GM23338 (cell line): ENCODE measurements at regions not wholly inside any gene's neighbourhood (a gene's known extent, or its start where the extent isn't known, plus 50 kb on each side); places are given as distances from the start of the nearest gene placed in this dataset.

Source experiments
- ATAC-seq: fragments of 200-7000 bp; cut with Tn5 transposase; 3 replicates; pipeline ENCODE4 v1.9.1; 2020
- DNase-seq: peaks from one replicate; pipeline ENCODE4 v3.0.0-alpha.2; 2015; ENCODE audit warnings: low spot score
- H2AFZ ChIP-seq: fragments of 200-600 bp; sonication (generic); 2 replicates; pipeline ENCODE4 v1.8.0; 2016; ENCODE audit warnings: antibody characterized with exemption, mild to moderate bottlenecking, moderate library complexity
- H3F3A ChIP-seq: fragments of 200-600 bp; sonication (generic); replicated peaks from 2 replicates; pipeline ENCODE4 v1.8.0; 2017; ENCODE audit warnings: antibody characterized with exemption, mixed run types, low read depth
- H3K27ac ChIP-seq: fragments of 200-600 bp; sonication (generic); 2 replicates; pipeline ENCODE4 v1.6.1; 2016; ENCODE audit warnings: low read depth
- H3K27me3 ChIP-seq: fragments of 200-600 bp; sonication (generic); 2 replicates; pipeline ENCODE4 v1.8.0; 2016; ENCODE audit warnings: mild to moderate bottlenecking, mixed run types, moderate library complexity; ENCODE audit not compliant: insufficient read depth
- H3K36me3 ChIP-seq: fragments of 200-600 bp; sonication (generic); 2 replicates; pipeline ENCODE4 v1.8.0; 2016; ENCODE audit warnings: mild to moderate bottlenecking; ENCODE audit not compliant: insufficient read depth
- H3K4me1 ChIP-seq: fragments of 200-600 bp; sonication (generic); 2 replicates; pipeline ENCODE4 v1.8.0; 2016; ENCODE audit warnings: mild to moderate bottlenecking, moderate library complexity; ENCODE audit not compliant: insufficient read depth
- H3K4me2 ChIP-seq: fragments of 200-600 bp; sonication (generic); 2 replicates; pipeline ENCODE4 v1.7.1; 2017; ENCODE audit warnings: mixed run types
- H3K4me3 ChIP-seq: fragments of 200-600 bp; sonication (generic); 2 replicates; pipeline ENCODE4 v1.6.1; 2016; ENCODE audit warnings: mixed run types
- H3K79me2 ChIP-seq: fragments of 200-600 bp; sonication (generic); replicated peaks from 2 replicates; pipeline ENCODE4 v1.8.0; 2017; ENCODE audit warnings: mild to moderate bottlenecking; ENCODE audit not compliant: insufficient read depth
- H3K9me2 ChIP-seq: fragments of 200-600 bp; sonication (generic); 2 replicates; pipeline ENCODE4 v1.8.0; 2017; ENCODE audit not compliant: insufficient read depth
- H4K20me1 ChIP-seq: fragments of 200-600 bp; sonication (generic); replicated peaks from 2 replicates; pipeline ENCODE4 v1.8.0; 2017; ENCODE audit warnings: mild to moderate bottlenecking; ENCODE audit not compliant: insufficient read depth
- H3K27ac Mint-ChIP-seq: 2 replicates; pipeline ENCODE4 v1.8.0; 2020; ENCODE audit warnings: inconsistent platforms, mild to moderate bottlenecking, moderate library complexity, mixed read lengths
- H3K27me3 Mint-ChIP-seq: 3 replicates; pipeline ENCODE4 v1.8.0; 2022; ENCODE audit warnings: low read depth, mild to moderate bottlenecking, moderate library complexity, mixed read lengths, inconsistent platforms; ENCODE audit not compliant: insufficient read depth, poor library complexity
- H3K36me3 Mint-ChIP-seq: 3 replicates; pipeline ENCODE4 v1.8.0; 2021; ENCODE audit warnings: low read depth, mild to moderate bottlenecking, inconsistent platforms, moderate library complexity, mixed read lengths
- H3K4me1 Mint-ChIP-seq: 3 replicates; pipeline ENCODE4 v1.8.0; 2020; ENCODE audit warnings: mild to moderate bottlenecking, inconsistent platforms, mixed read lengths
- H3K4me3 Mint-ChIP-seq: 3 replicates; pipeline ENCODE4 v1.8.0; 2021; ENCODE audit warnings: moderate library complexity, mild to moderate bottlenecking, inconsistent platforms, mixed read lengths
- H3K9me3 Mint-ChIP-seq: 3 replicates; pipeline ENCODE4 v1.8.0; 2020; ENCODE audit warnings: moderate library complexity, mild to moderate bottlenecking, inconsistent platforms, mixed read lengths
- CREB1 ChIP-seq: fragments of 250-450 bp; sonication (Bioruptor Pico); IDR thresholded peaks from 2 replicates; pipeline ENCODE4 v1.5.0; 2020; ENCODE audit warnings: low read depth, mild to moderate bottlenecking, moderate library complexity
- ETS1 ChIP-seq: IDR thresholded peaks from 2 replicates; pipeline ENCODE4 v1.6.1; 2016; ENCODE audit warnings: antibody characterized with exemption
- EZH2 ChIP-seq: fragments of 200-600 bp; sonication (generic); IDR thresholded peaks from one replicate; pipeline ENCODE4 v1.8.0; 2017; ENCODE audit warnings: antibody characterized with exemption, mild to moderate bottlenecking, low read depth; ENCODE audit not compliant: unreplicated experiment
- EZH2phosphoT487 ChIP-seq: fragments of 200-600 bp; sonication (generic); IDR thresholded peaks from one replicate; pipeline ENCODE4 v1.8.1; 2018; ENCODE audit warnings: antibody characterized with exemption; ENCODE audit not compliant: unreplicated experiment
- JUNB ChIP-seq: IDR thresholded peaks from one replicate; pipeline ENCODE4 v1.6.1; 2016; ENCODE audit warnings: antibody characterized with exemption; ENCODE audit not compliant: unreplicated experiment
- NANOG ChIP-seq: IDR thresholded peaks from 2 replicates; pipeline ENCODE4 v1.6.1; 2016; ENCODE audit warnings: antibody characterized with exemption, borderline replicate concordance
- POLR2AphosphoS5 ChIP-seq: IDR thresholded peaks from 2 replicates; pipeline ENCODE4 v1.6.1; 2016; ENCODE audit warnings: antibody characterized with exemption, low read depth
- REST ChIP-seq: IDR thresholded peaks from one replicate; pipeline ENCODE4 v1.6.1; 2018; ENCODE audit warnings: antibody characterized with exemption; ENCODE audit not compliant: unreplicated experiment
- STAT1 ChIP-seq: IDR thresholded peaks from one replicate; pipeline ENCODE4 v1.6.1; 2016; ENCODE audit warnings: antibody characterized with exemption; ENCODE audit not compliant: unreplicated experiment
- ZNF114 ChIP-seq: fragments of 250-450 bp; sonication (Bioruptor Pico); IDR thresholded peaks from 2 replicates; pipeline ENCODE4 v1.5.0; 2020; ENCODE audit warnings: mild to moderate bottlenecking, moderate library complexity
- ZNF331 ChIP-seq: fragments of 250-450 bp; sonication (Bioruptor Pico); IDR thresholded peaks from 2 replicates; pipeline ENCODE4 v1.5.0; 2020; ENCODE audit warnings: low read depth, mild to moderate bottlenecking, moderate library complexity
- TF ChIP-seq, protein P1 (sequence below), 2 experiments: fragments of 200-600 bp in 1 of 2; sonication (generic) in 1 of 2; conservative IDR thresholded peaks; 2 replicates each; pipeline versions ENCODE4 v1.5.1 to v1.6.1; 2016 to 2017; ENCODE audit warnings: antibody characterized with exemption in 2 of 2, low read depth in 2 of 2, mild to moderate bottlenecking in 2 of 2, moderate library complexity in 1 of 2
- TF ChIP-seq, protein P2 (sequence below): fragments of 250-450 bp; sonication (Bioruptor Pico); IDR thresholded peaks from 2 replicates; pipeline ENCODE4 v1.5.0; 2020; ENCODE audit warnings: mild to moderate bottlenecking, moderate library complexity

DNA sequence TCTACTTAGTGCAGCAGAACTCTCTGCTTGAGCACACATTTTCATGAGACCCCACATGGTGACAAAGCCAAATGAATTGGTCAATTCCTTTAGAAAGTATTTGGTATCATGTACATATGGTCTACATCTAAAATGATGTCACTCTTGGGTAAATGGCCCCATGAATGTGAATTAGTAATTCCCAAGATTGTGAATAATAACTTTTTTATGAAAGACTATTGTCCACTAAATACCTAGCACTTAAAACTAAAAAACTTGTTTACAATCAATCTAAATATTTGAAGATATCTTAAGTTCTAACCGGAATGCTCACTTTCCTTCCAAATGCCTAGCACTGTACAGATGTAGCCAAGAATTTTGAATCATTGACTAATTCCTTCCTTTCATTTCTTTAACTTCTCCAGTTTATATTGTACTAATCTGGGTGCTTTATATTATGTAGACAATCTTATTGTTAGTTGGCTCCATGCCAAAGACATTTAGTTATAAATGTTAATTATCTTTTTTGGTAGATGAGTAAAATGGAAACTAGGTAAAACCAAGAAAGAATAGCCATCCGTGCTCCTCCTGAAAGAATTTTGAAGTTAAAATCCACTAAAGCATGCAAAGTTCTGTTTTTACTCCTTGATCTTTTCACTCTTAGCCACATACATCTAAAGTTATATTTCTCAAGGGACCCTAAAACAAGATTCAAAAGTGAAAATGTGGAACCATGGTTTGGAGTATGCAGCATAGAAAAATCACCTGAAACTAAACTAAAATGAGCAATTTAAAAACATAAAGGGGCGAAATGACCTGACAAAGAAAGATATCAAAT lies 145.0 kb upstream of the ARHGAP20 start:
- H3K27ac ChIP-seq: no peak overlapping the region
- no peaks in the 10 kb centered on the region for H3K9me2 ChIP-seq
- DNase-seq: no peak
- Mint-ChIP-seq H3K4me3 (no peak overlapping the region), H3K36me3 (no peaks in the 10 kb centered on the region), H3K9me3 (no peaks in the 10 kb centered on the region), H3K27ac (no peak overlapping the region), H3K27me3 (no peaks in the 10 kb centered on the region), H3K4me1 (peaks cover 5% of the 10 kb centered on the region)
- H3K4me3 ChIP-seq: no peak overlapping the region
- H3K4me2 ChIP-seq: no peak overlapping the region
- no peak for TF ChIP-seq NANOG
- TF ChIP-seq, protein P1, sequence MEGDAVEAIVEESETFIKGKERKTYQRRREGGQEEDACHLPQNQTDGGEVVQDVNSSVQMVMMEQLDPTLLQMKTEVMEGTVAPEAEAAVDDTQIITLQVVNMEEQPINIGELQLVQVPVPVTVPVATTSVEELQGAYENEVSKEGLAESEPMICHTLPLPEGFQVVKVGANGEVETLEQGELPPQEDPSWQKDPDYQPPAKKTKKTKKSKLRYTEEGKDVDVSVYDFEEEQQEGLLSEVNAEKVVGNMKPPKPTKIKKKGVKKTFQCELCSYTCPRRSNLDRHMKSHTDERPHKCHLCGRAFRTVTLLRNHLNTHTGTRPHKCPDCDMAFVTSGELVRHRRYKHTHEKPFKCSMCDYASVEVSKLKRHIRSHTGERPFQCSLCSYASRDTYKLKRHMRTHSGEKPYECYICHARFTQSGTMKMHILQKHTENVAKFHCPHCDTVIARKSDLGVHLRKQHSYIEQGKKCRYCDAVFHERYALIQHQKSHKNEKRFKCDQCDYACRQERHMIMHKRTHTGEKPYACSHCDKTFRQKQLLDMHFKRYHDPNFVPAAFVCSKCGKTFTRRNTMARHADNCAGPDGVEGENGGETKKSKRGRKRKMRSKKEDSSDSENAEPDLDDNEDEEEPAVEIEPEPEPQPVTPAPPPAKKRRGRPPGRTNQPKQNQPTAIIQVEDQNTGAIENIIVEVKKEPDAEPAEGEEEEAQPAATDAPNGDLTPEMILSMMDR (conservative IDR thresholded peaks at IDR 0.05; ENCODE audit: low read depth in 2 of 2): no peak
- no peak for TF ChIP-seq ZNF331 (CRISPR knock-in tag)
- no peak for TF ChIP-seq REST
- no peak for TF ChIP-seq ZNF114 (CRISPR knock-in tag)
- TF ChIP-seq ETS1: no peak
- TF ChIP-seq EZH2phosphoT487: no peak
- no peak for TF ChIP-seq EZH2
- TF ChIP-seq, protein P2, sequence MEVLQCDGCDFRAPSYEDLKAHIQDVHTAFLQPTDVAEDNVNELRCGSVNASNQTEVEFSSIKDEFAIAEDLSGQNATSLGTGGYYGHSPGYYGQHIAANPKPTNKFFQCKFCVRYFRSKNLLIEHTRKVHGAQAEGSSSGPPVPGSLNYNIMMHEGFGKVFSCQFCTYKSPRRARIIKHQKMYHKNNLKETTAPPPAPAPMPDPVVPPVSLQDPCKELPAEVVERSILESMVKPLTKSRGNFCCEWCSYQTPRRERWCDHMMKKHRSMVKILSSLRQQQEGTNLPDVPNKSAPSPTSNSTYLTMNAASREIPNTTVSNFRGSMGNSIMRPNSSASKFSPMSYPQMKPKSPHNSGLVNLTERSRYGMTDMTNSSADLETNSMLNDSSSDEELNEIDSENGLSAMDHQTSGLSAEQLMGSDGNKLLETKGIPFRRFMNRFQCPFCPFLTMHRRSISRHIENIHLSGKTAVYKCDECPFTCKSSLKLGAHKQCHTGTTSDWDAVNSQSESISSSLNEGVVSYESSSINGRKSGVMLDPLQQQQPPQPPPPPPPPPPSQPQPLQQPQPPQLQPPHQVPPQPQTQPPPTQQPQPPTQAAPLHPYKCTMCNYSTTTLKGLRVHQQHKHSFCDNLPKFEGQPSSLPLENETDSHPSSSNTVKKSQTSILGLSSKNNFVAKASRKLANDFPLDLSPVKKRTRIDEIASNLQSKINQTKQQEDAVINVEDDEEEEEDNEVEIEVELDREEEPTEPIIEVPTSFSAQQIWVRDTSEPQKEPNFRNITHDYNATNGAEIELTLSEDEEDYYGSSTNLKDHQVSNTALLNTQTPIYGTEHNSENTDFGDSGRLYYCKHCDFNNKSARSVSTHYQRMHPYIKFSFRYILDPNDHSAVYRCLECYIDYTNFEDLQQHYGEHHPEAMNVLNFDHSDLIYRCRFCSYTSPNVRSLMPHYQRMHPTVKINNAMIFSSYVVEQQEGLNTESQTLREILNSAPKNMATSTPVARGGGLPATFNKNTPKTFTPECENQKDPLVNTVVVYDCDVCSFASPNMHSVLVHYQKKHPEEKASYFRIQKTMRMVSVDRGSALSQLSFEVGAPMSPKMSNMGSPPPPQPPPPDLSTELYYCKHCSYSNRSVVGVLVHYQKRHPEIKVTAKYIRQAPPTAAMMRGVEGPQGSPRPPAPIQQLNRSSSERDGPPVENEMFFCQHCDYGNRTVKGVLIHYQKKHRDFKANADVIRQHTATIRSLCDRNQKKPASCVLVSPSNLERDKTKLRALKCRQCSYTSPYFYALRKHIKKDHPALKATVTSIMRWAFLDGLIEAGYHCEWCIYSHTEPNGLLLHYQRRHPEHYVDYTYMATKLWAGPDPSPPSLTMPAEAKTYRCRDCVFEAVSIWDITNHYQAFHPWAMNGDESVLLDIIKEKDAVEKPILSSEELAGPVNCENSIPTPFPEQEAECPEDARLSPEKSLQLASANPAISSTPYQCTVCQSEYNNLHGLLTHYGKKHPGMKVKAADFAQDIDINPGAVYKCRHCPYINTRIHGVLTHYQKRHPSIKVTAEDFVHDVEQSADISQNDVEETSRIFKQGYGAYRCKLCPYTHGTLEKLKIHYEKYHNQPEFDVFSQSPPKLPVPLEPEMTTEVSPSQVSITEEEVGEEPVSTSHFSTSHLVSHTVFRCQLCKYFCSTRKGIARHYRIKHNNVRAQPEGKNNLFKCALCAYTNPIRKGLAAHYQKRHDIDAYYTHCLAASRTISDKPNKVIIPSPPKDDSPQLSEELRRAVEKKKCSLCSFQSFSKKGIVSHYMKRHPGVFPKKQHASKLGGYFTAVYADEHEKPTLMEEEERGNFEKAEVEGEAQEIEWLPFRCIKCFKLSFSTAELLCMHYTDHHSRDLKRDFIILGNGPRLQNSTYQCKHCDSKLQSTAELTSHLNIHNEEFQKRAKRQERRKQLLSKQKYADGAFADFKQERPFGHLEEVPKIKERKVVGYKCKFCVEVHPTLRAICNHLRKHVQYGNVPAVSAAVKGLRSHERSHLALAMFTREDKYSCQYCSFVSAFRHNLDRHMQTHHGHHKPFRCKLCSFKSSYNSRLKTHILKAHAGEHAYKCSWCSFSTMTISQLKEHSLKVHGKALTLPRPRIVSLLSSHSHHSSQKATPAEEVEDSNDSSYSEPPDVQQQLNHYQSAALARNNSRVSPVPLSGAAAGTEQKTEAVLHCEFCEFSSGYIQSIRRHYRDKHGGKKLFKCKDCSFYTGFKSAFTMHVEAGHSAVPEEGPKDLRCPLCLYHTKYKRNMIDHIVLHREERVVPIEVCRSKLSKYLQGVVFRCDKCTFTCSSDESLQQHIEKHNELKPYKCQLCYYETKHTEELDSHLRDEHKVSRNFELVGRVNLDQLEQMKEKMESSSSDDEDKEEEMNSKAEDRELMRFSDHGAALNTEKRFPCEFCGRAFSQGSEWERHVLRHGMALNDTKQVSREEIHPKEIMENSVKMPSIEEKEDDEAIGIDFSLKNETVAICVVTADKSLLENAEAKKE (CRISPR knock-in tag): no peak
- TF ChIP-seq CREB1 (CRISPR knock-in tag): no peak
- no peak for TF ChIP-seq JUNB
- no peak for TF ChIP-seq POLR2AphosphoS5
- no peak for TF ChIP-seq STAT1
- H3K36me3 ChIP-seq: no peaks in the 10 kb centered on the region
- H3K4me1 ChIP-seq: 0 out of 2 replicates have a peak, but pooled peaks cover 4% of the 10 kb centered on the region
- no peaks in the 10 kb centered on the region for H3K27me3 ChIP-seq
- H2AFZ ChIP-seq: no peak overlapping the region
- H4K20me1 ChIP-seq: no peaks in the 10 kb centered on the region
- no peaks in the 10 kb centered on the region for H3K79me2 ChIP-seq
- no peak for ATAC-seq
- H3F3A ChIP-seq: no peaks in the 10 kb centered on the region
